Tibial artery (tissue), 4 donors: ENCODE measurements at regions not wholly inside any gene's neighbourhood (a gene's known extent, or its start where the extent isn't known, plus 50 kb on each side); places are given as distances from the start of the nearest gene placed in this dataset.

Experiments used
- DNase-seq, 2 donors: peaks; one replicate each; pipeline ENCODE4 v3.0.0-alpha.2; 2019
- H3K27ac ChIP-seq, 2 donors: fragments of 200-600 bp; sonication (generic) in 1 of 2; 1 replicate in 1 of 2; 2 replicates in 1 of 2; pipeline ENCODE4 v1.5.1; 2018 to 2019; ENCODE audit warnings: mild to moderate bottlenecking in 1 of 2
- H3K27me3 ChIP-seq, 2 donors: fragments of 200-600 bp; sonication (generic) in 1 of 2; one replicate each; pipeline versions ENCODE4 v1.5.1 to v1.6.0; 2016 to 2019
- H3K36me3 ChIP-seq, 3 donors: fragments of 200-600 bp; sonication (generic) in 2 of 3; one replicate each; pipeline ENCODE4 v1.5.1; 2016 to 2019; ENCODE audit warnings: mild to moderate bottlenecking in 2 of 3
- H3K4me1 ChIP-seq, 4 donors: fragments of 200-600 bp; sonication (generic) in 2 of 4; 1 replicate in 3 of 4; 2 replicates in 1 of 4; pipeline ENCODE4 v1.5.1; 2016 to 2019
- H3K4me3 ChIP-seq, 2 donors: fragments of 200-600 bp; sonication (generic) in 1 of 2; 1 replicate in 1 of 2; 2 replicates in 1 of 2; pipeline ENCODE4 v1.5.1; 2018 to 2019; ENCODE audit warnings: mild to moderate bottlenecking in 2 of 2
- H3K9me3 ChIP-seq, 3 donors: fragments of 200-600 bp; sonication (generic) in 1 of 3; one replicate each; pipeline ENCODE4 v1.5.1; 2016 to 2019
- CTCF ChIP-seq, 2 experiments: fragments of 200-600 bp in 1 of 2; fragments of 450-650 bp in 1 of 2; IDR thresholded peaks; one replicate each; pipeline ENCODE4 v1.5.1; 2017 to 2019; ENCODE audit warnings: antibody characterized with exemption in 2 of 2, mild to moderate bottlenecking in 1 of 2, moderate library complexity in 1 of 2
- intact Hi-C: fragments of 100-400 bp; cut with DNase I; formaldehyde crosslinking; loops from one replicate; pipeline ENCODE4 v1.15.0; 2023; ENCODE audit warnings: low total_unique reads

DNA sequence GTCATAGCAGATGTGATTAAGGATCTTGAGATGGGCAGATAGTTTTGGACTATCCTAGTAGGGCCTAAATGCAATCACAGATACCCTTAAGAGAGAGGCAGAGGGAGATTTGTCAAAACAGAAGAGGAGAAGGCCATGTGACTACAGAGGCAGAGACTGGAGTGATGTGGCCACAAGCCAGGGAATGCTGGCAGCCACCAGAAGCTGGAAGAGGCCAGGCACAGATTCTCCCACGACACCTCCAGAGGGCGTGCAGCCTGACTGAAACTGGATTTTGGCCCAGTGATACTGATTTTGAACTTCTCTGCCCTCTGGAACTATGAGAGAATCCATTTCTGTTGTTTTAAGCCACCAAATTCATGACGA is 52.1 kb upstream of the EPS8L3 start:
- Histone ChIP-seq H3K27ac (peak overlapping the region; percentile 45 to 57), H3K9me3 (peaks cover 0 to 6% (median 5%) of the 10 kb centered on the region in 3 donors), H3K4me1 (peaks cover 0 to 34% (median 18%) of the 10 kb centered on the region in 4 donors), H3K27me3 (no peaks in the 10 kb centered on the region), H3K36me3 (no peaks in the 10 kb centered on the region), H3K4me3 (no peak overlapping the region)
- intact Hi-C loops, result no loop called here
- no peak for DNase-seq
- no peak for TF ChIP-seq CTCF (IDR thresholded peaks at IDR 0.05)

DNA sequence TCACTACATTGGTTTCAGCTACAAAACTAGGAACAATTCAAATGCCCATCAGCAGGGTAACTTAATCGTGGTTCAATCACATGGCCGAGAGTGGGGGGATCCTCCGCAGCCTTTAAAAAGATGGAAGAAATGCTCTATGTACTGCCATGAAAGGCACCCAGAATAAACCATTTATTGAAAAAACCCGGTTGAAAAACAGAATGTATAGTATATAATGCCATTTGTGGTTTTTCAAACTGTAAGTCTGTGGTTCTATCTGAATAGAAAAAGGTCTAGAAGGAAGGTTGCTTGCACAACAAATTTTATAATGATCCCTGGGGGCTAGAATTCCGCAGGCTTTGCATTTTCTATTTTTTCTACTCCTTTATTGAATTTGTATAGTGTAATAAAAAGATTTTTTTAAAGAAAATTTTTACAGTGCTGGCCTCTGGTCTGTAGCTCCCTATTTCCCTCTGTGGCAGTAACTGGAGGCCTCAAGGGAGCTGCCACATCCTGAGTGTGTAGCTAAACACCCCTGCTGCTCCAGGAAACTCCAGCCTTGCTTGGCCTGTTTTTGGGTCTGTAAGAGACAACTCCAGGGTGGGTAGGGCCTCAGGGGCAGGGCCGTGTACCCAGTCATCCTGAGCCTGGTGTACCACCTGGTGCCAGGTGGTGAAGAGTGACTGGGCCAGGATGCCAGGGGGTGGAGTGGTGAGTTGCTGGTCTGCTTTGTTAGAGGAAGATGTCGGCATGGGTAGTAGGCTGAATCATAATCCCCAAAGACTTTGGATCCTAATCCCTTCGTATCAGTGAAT is 51.5 kb upstream of the EPS8L3 start:
- H3K36me3 ChIP-seq, result no peaks in the 10 kb centered on the region
- no peak for TF ChIP-seq CTCF (IDR thresholded peaks at IDR 0.05)
- intact Hi-C loops, result no loop called here
- H3K27me3 ChIP-seq, result no peaks in the 10 kb centered on the region
- no peak overlapping the region for H3K27ac ChIP-seq
- no peak overlapping the region for H3K4me3 ChIP-seq
- DNase-seq, result no peak
- peaks cover 0 to 28% (median 17%) of the 10 kb centered on the region in 4 donors for H3K4me1 ChIP-seq
- peaks cover 0 to 6% (median 5%) of the 10 kb centered on the region in 3 donors for H3K9me3 ChIP-seq

DNA sequence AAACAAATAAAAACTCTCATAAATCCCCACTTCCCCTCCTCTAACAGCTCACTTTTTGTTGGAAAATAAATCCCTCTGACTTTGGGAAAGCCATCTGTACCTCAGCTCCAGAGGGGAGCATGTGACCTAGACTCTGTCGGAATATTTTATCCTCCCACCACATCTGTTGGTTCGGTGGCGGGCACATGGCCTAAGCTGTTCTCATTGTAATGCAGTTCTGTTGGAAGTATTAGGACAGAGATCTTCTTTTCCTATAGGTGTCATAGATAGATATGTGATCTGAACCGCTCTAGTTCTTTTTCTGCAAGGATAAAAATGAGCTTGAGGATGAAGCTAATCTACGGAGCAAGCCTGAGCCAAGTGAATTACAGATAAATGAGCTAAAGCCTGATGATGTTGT is 50.5 kb upstream of the EPS8L3 start:
- Histone ChIP-seq H3K36me3 (no peaks in the 10 kb centered on the region), H3K27me3 (no peaks in the 10 kb centered on the region), H3K4me3 (no peak overlapping the region), H3K9me3 (peaks cover 0 to 6% (median 5%) of the 10 kb centered on the region in 3 donors), H3K27ac (no peak overlapping the region), H3K4me1 (peaks cover 0 to 28% (median 17%) of the 10 kb centered on the region in 4 donors)
- intact Hi-C loops, result no loop called here
- no peak for TF ChIP-seq CTCF (IDR thresholded peaks at IDR 0.05)
- no peak for DNase-seq
